ENCODE measurements at regions not wholly inside any gene's neighbourhood (a gene's known extent, or its start where the extent isn't known, plus 50 kb on each side); places are given as distances from the start of the nearest gene placed in this dataset.
"Not testable (repeated sequence)": the region's sequence is repeated elsewhere in the genome, so short reads cannot be mapped to it uniquely, and the experiment has no call there.

DNA sequence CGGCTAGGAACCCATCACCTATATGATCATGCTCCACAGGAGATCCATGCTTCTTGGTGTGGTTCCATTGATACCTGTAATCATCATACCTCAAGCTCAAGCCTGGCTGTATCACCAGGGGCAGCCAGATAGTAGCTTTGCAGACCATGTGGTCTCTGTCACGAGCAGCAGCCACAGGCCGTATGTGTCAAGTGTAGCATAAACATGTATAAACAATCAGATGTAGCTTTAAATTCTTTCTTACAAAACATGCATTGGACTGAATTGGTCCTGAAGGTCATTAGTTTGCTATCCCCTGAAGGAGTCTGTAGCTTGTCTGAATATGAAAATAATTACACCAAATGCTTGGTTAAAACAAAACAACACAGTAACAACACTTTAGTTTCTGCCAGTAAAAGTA is 1223.2 kb upstream of the TMEM132C start:
- no peak for DNase-seq (ENCODE audit: low read depth)

DNA sequence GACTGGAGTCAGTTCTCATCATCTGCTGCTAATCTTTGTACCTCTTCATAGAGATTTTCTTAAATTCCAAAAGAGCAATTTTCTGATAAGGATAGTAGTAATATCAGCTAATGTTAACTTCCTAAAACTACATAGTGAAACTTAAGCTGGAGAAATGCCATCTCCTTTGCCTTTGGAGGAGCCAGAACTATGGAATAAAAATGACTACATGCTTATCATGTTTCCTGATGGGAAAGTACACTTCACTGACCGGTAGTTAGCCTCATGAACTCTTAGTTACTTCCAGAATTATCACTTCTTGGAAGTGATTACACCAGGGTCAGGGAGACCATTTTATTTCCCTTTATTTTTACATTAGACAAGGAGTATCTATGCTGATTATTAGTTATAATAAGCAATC is 1222.1 kb upstream of the TMEM132C start:
- no peak for DNase-seq (ENCODE audit: low read depth)

DNA sequence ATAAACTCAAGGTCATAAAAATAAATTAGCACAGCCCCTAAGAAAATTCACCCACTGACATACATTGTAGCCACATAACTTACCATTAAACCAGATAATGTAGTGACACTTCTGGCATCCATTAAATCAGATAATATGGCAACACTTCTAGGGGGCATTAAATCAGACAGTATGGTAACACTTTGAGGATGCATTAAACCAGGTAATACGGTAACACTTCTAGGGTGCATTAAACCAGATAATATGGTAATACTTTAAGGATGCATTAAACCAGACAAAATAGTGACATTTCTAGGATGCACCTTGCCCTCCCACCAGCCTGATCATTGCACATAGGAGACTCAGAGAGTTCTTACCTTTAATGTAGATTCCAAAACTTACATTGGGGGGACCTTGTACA is 1220.5 kb upstream of the TMEM132C start:
- no peak for DNase-seq (ENCODE audit: low read depth)

DNA sequence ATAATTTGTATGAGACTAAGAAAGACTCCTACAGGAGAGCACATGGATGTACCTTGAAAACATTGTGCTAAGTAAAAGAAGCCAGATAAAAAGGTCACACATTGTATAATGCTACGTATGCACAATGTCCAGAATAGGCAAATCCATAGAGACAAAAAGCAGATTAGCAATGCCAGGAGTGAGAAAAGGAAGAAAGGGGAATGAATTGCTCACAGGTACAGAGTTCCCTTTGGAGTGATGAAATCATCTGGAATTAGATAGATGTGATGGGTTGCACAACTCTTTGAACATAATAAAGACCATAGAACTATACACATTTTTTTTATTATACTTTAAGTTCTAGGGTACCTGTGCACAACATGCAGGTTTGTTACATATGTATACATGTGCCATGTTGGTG is 1218.9 kb upstream of the TMEM132C start:
- DNase-seq (ENCODE audit: low read depth): no peak

DNA sequence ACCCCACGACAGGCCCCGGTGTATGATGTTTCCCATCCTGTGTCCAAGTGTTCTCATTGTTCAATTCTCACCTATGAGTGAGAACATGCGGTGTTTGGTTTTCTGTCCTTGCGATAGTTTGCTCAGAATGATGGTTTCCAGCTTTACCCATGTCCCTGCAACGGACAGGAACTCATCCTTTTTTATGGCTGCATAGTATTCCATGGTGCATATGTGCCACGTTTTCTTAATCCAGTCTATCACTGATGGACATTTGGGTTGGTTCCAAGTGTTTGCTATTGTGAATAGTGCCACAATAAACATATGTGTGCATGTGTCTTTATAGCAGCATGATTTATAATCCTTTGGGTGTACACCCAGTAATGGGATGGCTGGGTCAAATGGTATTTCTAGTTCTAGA is 1218.4 kb upstream of the TMEM132C start:
- not testable (repeated sequence) for DNase-seq (ENCODE audit: low read depth)

DNA sequence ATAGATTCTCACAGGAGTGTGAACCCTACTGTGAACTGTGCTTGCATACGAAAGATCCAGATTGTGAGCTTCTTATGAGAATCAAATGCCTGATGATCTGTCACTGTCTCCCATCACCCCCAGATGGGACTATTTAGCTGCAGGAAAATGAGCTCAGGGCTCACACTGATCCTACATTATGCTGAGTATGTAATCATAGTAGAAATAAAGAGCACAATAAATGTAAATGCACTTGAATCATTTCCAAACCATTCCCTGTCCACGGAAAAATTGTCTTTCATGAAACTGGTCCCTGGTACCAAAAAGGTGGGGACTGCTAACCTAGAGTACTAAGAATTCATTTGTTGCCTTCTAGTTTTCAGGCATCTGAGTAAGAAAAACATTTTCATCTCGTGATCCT is 1215.8 kb upstream of the TMEM132C start:
- DNase-seq (ENCODE audit: low read depth): no peak

DNA sequence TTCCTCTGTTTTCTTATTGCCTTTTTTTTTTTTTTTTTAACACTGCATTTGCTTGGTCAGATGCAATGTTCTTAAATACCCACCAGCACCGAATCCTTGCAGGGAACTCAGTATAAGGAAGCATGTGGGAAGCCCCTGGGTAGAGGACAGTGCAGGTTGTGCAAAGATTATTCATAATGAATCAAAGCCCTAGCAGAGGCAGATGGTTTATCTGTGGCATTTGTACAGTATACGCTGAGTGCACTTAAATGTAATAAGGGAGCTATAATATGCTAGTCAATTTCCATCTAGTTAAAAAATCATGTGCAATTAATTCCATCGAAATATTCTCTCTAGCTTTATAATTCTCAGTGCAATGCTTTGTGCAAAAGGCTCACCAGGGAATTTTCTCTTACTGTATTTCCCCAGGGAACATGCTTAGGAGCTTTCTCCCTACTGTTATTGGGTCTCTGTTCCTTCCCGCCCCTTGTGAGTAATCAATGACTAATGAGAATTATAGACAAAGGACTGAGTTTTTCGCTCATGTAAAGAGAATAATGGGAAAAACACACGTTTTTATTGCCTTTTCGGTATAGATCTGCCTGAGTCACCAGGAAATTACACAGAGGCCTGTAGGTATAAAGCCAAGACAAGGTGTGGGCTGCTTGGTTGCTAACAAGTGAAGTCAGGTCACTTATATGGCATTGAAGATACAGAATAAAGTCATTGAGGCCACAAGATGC is 1214.3 kb upstream of the TMEM132C start:
- no peak for DNase-seq (ENCODE audit: low read depth)

DNA sequence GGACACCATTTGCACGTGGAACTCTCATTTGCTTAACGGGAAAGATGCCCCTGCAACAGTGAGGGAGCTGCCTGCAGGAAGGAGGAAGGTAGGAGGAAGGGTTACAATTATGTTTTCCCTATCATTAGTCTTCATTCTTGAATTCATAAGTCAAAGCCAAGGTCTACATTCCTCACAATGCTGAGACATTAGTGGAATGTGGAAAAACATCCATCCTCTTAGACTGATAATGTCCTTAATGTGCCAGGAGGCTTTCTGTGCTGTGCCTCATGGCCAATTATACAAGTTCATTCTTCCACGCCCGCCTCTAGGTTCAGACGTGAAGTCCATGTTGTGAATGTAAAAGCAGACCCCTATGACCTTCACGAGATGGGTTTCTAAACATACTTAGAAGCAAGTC is 1212.4 kb upstream of the TMEM132C start:
- DNase-seq (ENCODE audit: low read depth): no peak

DNA sequence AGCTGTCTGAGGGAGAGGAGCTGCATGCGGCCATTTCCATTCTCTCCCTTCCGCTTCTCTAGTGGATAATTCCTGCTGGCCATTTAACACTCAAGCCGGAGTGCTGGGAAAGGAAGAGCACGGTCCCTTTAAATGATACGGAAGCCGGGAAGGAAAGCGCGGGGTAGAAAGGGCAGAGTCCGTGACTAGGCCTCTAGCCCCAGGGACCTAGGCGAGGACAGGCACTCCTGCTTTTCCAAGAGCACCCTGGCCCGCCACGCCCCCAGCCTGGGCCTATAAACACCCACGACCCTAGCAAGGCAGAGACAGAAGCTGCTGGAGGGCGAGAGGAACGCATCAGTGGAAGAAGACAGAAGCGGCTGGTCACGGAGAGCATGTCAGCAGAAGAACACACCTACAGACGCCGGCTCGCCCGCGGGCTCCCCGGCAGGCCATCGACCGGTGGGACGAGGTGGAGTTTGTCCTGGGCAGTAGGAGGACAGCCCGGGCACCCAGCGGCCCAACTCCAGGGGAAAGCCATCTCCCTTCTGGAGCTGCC is 1206.6 kb upstream of the TMEM132C start:
- no peak for DNase-seq (ENCODE audit: low read depth)

DNA sequence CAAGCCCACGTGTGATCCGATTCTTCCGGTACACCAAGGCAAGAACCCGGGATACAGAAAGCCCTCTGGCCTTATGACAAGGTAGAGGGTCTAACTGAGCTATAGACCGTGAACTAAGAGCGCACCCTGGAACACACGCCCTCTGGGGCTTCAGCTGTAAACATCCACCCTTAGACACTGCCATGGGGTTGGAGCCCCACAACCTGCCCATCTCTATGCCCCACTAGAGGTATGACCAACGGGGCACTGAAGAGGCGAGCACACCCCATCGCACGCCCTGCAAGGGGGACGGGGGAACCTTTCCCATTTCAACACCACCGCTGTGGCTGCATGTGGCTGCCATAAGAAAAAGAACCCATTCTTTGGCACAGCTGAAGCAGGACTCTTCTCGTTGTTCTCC is 1206.0 kb upstream of the TMEM132C start:
- no peak for DNase-seq (ENCODE audit: low read depth)

DNA sequence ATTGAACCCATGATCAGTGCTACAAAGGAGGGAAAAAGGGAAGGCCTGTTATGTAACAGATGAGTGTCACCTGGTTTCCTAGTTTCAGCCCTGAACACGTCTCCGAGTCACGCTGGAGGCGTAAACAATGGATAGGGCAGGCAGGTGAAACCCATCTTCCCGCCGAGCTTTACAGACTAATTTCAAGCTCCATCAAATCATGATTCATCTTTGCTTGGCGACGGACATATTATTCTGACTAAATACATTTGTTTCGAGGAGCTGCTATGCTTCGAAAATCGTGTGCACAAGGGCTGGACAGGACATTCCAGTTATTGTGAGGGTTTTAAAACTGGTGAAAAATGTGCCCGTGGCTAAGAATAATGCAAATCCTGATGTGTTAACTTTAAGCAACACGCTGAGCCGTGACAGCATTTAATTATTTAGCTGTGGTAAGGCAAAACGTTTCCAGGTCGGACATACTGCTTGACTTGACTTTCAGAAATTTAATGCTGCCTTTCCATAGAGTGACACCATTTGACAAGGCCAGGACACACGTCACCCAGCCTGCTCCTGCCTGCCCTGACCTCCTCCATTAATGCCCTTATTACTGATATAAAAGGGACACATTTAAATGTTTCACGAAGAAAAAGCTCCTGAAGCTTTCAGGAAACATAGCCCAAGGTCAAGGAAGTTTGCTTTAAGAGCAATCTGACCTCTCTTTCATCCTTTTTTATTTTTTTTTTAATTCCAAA is 1203.5 kb upstream of the TMEM132C start:
- no peak for DNase-seq (ENCODE audit: low read depth)

DNA sequence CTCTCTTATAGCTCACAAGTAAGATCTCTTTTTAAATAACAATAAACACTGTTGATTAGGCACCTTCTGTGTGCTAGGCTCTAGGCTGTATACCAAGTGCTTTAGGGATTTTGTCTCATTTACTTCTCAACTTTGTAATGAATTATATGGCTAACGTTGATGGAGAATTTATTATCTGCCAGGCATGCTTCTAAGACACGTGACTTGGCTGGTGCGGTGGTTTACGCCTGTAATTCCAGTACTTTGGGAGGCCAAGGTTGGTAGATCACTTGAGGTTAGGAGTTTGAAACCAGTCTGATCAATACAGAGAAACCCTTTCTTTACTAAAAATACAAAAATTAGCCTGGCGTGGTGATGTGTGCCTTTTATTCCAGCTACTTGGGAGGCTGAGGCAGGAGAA is 1202.8 kb upstream of the TMEM132C start:
- DNase-seq (ENCODE audit: low read depth): no peak

DNA sequence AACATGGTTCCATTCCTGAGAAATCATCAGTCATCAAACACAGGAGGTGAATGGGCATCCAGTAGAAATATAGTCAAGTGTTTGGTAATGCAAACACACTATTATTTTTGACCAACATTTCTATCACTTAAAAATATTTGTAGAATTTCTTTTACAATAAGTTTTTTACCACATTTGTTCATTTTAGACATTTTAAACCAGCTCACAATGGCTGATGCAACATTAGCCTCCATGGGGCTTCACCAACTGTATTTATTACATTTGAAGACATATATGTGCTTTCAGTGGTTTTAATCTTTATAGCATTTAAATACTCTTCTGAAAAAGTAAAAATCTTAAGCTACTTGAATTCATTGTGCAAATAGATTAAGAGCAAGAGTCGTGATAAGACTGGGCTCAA is 1201.4 kb upstream of the TMEM132C start:
- DNase-seq (ENCODE audit: low read depth): no peak

DNA sequence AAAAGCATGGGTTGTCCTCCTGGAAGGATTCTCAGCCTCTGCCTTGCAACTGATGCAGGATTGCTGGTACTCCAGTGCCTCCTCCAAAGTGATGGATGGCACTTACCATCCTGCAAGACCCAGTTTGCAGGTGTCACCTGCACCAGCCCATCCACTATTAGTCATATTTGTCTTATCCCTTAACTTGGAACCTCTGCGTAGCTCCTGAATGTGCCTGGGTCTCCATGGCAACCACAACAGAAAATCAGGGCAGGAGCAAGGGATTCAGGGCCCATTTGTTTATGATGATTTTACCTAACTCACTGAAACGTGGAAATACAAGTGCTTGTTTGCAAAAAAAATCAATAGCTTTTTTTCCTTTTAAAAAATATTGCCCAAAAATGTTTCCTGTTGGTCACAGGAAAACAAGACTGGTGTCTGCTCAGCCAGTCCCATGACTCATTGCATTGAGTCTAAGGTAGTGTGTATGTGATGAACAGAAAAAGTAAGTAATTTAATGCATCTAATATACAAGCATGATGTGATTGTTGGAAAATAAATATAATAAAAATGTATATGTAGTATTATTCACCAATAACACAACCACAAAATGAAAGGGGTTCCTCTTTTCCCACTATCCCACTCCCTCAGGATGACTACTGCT is 1196.3 kb upstream of the TMEM132C start:
- DNase-seq (ENCODE audit: low read depth): no peak

DNA sequence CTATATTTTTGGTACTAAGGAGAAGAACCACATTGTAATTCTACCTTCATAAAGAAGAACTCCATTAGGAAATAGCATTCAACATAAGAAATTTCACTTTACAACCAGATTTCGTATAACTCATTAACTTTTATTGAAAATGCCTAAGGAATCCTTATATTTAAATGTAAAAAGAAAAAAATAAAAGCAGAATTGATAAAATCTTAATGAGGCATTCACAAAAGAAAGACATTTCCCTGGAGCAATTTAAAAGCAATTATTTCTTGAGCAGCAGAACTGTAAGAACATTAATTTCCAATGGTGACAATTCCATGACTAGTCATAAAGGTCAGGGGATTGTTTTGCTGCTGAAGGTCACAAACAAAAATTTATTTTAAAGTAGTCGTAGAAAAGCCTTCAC is 1192.8 kb upstream of the TMEM132C start:
- no peak for DNase-seq (ENCODE audit: low read depth)

DNA sequence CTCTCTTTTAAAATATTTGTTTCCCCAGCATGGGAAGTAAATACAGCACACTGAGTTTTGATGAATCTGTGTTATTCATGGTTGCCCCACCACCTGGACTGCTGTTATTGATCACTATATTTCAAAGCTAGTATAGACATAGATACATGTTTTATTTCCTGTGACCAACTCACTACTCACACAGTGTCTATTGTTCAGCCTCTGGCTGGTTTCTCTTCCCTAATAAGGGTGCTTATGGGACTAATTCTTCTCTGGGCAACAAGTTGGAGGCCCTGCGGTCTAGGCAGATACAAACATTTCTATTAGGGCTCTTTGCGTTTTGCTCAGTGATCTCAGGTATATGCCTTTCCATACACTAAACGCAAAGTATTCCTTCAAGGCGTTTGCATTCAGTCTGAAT is 1191.0 kb upstream of the TMEM132C start:
- DNase-seq (ENCODE audit: low read depth): no peak

DNA sequence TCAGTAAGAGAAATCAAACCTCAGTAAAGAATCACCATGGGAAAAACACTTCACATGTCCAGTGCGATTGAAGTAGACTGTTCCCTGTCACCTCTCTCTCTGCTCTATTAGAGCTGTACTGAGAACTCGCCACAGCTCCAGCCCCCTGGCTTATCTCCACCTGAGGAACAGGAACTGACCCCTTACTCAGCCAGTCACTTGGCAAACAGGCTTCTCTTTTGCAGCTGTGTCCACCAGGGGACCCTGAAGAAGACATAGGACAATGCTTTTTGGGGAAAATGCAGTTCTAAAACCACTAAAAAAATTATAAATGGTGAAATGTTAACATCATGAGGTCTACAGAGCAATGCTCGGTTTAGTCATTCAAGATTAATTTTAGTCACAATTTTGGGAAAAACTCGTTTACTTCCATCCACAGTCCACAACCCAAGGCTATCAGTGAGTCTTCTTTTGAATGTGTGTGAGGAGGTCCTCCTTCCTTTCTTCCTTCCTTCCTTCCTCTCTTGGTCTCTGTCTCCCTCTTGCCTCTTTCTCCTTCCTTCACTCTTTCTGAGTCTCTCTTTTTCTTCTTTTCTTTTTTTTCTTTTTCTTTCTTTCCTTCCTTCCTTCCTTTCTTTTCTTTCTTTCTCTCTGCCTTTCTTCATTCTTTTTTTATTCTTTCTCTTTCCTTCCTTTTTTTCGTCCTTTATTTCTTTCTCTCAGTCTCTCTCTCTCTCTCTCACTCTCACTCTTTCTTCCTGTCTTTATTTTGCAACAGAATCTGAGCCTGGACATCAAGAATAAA is 1189.5 kb upstream of the TMEM132C start:
- DNase-seq (ENCODE audit: low read depth): no peak

DNA sequence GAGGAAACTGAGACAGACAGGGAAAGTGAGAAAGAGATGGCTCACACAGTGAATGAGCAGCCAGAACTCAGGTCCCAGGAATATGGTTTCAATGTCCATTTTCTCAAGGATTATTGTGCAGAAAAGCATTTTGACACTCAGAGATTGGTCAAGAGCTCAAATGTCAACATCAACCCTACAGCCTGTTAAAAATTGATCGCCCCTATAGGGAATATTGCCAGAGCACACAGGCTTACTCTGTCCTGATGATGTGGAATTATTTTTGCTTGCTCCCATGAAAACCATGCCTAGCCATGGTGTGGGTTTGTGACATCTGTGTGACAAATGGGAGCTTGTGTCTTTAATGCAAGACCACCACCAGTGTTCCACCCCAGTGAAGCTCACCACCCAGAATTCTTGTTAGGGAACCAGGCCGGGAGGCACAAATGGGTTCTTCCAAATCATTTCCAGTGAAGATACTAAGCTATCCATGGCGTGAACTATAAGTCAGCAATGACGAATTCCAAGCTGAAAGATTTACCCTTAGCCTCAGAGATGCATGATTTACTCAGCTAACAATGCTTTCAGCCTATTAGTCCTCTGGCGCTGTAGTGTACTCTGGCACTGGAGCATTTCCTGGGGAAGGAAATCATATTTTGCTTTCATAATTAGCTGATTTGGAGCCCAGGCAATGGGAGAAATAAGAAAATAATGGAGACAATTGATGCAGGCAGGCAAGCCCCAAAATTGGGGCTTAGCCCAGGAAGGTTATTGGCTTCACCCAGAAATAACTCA is 1188.2 kb upstream of the TMEM132C start:
- no peak for DNase-seq (ENCODE audit: low read depth)

DNA sequence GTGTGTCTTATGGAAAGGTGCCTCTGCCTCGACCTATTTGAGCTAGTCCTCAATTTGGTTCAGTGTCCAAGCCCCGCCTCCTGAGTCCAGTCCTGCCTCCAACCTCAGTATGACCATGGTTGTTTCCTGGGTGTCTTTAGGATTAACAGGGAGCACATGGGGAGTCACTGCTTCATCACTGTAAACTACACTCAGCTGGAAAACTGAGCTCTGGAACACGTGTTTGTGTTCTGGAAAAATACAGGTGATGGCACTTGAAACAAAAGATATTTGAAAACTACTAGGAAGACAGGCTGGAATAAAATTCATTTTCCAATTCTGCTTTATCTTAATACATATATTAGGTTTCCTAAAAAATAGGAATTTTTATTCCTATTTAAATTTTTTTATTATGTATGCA is 1187.3 kb upstream of the TMEM132C start:
- no peak for DNase-seq (ENCODE audit: low read depth)

DNA sequence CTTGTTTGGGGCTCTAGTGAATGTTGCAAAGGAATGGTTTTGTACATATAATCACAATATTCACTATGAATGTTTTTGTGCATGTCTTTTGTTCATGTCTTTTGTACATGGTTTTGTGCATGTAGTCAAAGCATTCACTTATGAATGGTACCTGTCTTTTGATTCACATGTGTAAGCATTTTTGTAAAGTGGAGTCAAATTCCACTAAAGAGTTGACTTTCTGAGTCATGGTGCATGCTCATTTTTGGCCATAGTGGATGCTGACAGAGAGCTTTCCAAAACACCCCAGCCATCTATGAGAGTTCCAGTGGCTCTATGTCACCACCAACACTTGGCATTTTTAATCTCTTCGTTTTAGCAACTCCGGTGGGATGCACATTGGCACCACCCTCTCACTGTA is 1185.9 kb upstream of the TMEM132C start:
- no peak for DNase-seq (ENCODE audit: low read depth)

Data from HS-27A (cell line).